B cell (primary cell): ENCODE measurements at regions not wholly inside any gene's neighbourhood (a gene's known extent, or its start where the extent isn't known, plus 50 kb on each side); places are given as distances from the start of the nearest gene placed in this dataset.

ENCODE experiments used
- CTCF ChIP-seq: fragments of 200-600 bp; IDR thresholded peaks from one replicate; pipeline ENCODE4 v1.8.0; 2022; ENCODE audit warnings: antibody characterized with exemption, mild to moderate bottlenecking
- EZH2 ChIP-seq: IDR thresholded peaks from 2 replicates; pipeline ENCODE4 v1.6.1; 2012; ENCODE audit warnings: borderline replicate concordance, low read depth, mild to moderate bottlenecking, moderate library complexity, low read length; ENCODE audit not compliant: insufficient read depth, poor library complexity, severe bottlenecking

- TF ChIP-seq CTCF (no peak), EZH2 (no peak)
Measured at GRCh38 chr6:15996030-15996429, 132.9 kb upstream of the MYLIP start.
